SK-N-SH treated with all-trans-retinoic acid at 6 μM for 48 hours (cell line): ENCODE measurements at regions not wholly inside any gene's neighbourhood (a gene's known extent, or its start where the extent isn't known, plus 50 kb on each side); places are given as distances from the start of the nearest gene placed in this dataset.

Experiments
- ATAC-seq: fragments of 200-7000 bp; cut with Tn5 transposase; 3 replicates; pipeline ENCODE4 v1.9.1; 2020; ENCODE audit warnings: mild to moderate bottlenecking, moderate library complexity
- ARNTL ChIP-seq: fragments of 450-650 bp; formaldehyde crosslinking; IDR thresholded peaks from 2 replicates; pipeline ENCODE4 v1.5.0; 2020; ENCODE audit warnings: low read depth, mild to moderate bottlenecking, moderate library complexity, borderline replicate concordance
- BACH2 ChIP-seq: fragments of 250-450 bp; sonication (Bioruptor Pico); IDR thresholded peaks from 2 replicates; pipeline ENCODE4 v1.9.0; 2021; ENCODE audit warnings: mild to moderate bottlenecking, borderline replicate concordance
- CREB5 ChIP-seq: fragments of 250-450 bp; sonication (Bioruptor Pico); IDR thresholded peaks from 2 replicates; pipeline ENCODE4 v1.5.1; 2020; ENCODE audit warnings: low read depth, mild to moderate bottlenecking, moderate library complexity
- CSRNP3 ChIP-seq: fragments of 250-450 bp; sonication (Bioruptor Pico); IDR thresholded peaks from 2 replicates; pipeline ENCODE4 v1.5.1; 2021; ENCODE audit warnings: mild to moderate bottlenecking, moderate library complexity
- ESRRG ChIP-seq: fragments of 250-450 bp; sonication (Bioruptor Pico); IDR thresholded peaks from 2 replicates; pipeline ENCODE4 v1.6.1; 2021; ENCODE audit warnings: mild to moderate bottlenecking
- GLIS3 ChIP-seq: fragments of 250-450 bp; sonication (Bioruptor Pico); IDR thresholded peaks from 2 replicates; pipeline ENCODE4 v1.5.0; 2020; ENCODE audit warnings: mild to moderate bottlenecking, moderate library complexity
- ISL1 ChIP-seq: fragments of 250-450 bp; sonication (Bioruptor Pico); IDR thresholded peaks from 2 replicates; pipeline ENCODE4 v2.1.2; 2022; ENCODE audit warnings: mild to moderate bottlenecking, moderate library complexity
- OSR1 ChIP-seq: fragments of 250-450 bp; sonication (Bioruptor Pico); IDR thresholded peaks from 2 replicates; pipeline ENCODE4 v1.8.0; 2022; ENCODE audit warnings: moderate library complexity, mild to moderate bottlenecking, inconsistent platforms
- PATZ1 ChIP-seq: fragments of 250-450 bp; sonication (Bioruptor Pico); IDR thresholded peaks from 2 replicates; pipeline ENCODE4 v1.8.0; 2020; ENCODE audit warnings: mild to moderate bottlenecking, moderate library complexity, borderline replicate concordance
- PPARA ChIP-seq: fragments of 250-450 bp; sonication (Bioruptor Pico); IDR thresholded peaks from 2 replicates; pipeline ENCODE4 v1.5.0; 2020; ENCODE audit warnings: mild to moderate bottlenecking, borderline replicate concordance
- RARB ChIP-seq: fragments of 250-450 bp; sonication (Bioruptor Pico); IDR thresholded peaks from 2 replicates; pipeline ENCODE4 v1.8.0; 2021; ENCODE audit warnings: mild to moderate bottlenecking, moderate library complexity
- SNAI2 ChIP-seq: fragments of 250-450 bp; sonication (Bioruptor Pico); IDR thresholded peaks from 2 replicates; pipeline ENCODE4 v1.5.0; 2020; ENCODE audit warnings: mild to moderate bottlenecking, moderate library complexity
- TOX ChIP-seq: fragments of 250-450 bp; sonication (Bioruptor Pico); IDR thresholded peaks from 2 replicates; pipeline ENCODE4 v1.8.0; 2021; ENCODE audit warnings: mild to moderate bottlenecking, moderate library complexity, borderline replicate concordance
- TSHZ2 ChIP-seq: fragments of 250-450 bp; sonication (Bioruptor Pico); IDR thresholded peaks from 2 replicates; pipeline ENCODE4 v1.5.0; 2020; ENCODE audit warnings: mild to moderate bottlenecking, moderate library complexity
- ZC3H10 ChIP-seq: fragments of 250-450 bp; sonication (Bioruptor Pico); IDR thresholded peaks from 2 replicates; pipeline ENCODE4 v1.5.1; 2021; ENCODE audit warnings: mild to moderate bottlenecking, moderate library complexity
- ZFP3 ChIP-seq: fragments of 250-450 bp; sonication (Bioruptor Pico); IDR thresholded peaks from 2 replicates; pipeline ENCODE4 v1.5.0; 2020; ENCODE audit warnings: mild to moderate bottlenecking, moderate library complexity
- ZFP30 ChIP-seq: fragments of 450-650 bp; formaldehyde crosslinking; IDR thresholded peaks from 2 replicates; pipeline ENCODE4 v1.5.0; 2022; ENCODE audit warnings: mild to moderate bottlenecking, moderate library complexity
- ZNF565 ChIP-seq: fragments of 450-650 bp; formaldehyde crosslinking; conservative IDR thresholded peaks from 2 replicates; pipeline ENCODE4 v1.5.0; 2020; ENCODE audit warnings: low read depth, mild to moderate bottlenecking, moderate library complexity
- ZNF70 ChIP-seq: fragments of 450-650 bp; formaldehyde crosslinking; IDR thresholded peaks from 2 replicates; pipeline ENCODE4 v1.5.0; 2020; ENCODE audit warnings: mild to moderate bottlenecking, moderate library complexity
- ZNF8 ChIP-seq: fragments of 450-650 bp; formaldehyde crosslinking; IDR thresholded peaks from 2 replicates; pipeline ENCODE4 v1.5.0; 2020; ENCODE audit warnings: mild to moderate bottlenecking, moderate library complexity
- TF ChIP-seq, protein P1 (sequence below): fragments of 250-450 bp; sonication (Bioruptor Pico); IDR thresholded peaks from 2 replicates; pipeline ENCODE4 v1.8.0; 2021; ENCODE audit warnings: low read depth, mild to moderate bottlenecking, moderate library complexity, borderline replicate concordance

DNA sequence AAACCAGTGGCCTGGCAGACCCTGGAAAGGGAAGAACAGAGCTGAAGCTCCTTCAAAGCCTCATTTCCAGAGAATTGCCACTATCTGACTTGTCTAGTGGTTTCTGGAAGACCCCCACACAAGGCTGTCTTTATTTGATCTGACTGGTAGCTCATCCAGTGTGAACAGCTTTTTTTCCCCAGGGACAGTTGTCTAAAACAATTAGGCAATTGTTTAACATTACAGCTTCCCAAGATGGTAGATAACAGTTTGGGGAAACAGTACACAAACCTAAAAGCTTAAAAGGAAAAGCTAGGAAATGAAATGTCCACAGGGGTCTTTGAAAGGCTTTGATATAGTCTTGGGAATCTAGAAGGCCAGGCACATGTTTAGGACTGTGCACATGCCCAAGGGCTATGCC lies 203.4 kb upstream of the CTBP2 start:
- TF ChIP-seq BACH2, result no peak
- no peak for TF ChIP-seq ARNTL (CRISPR knock-in tag)
- no peak for TF ChIP-seq ZC3H10 (CRISPR knock-in tag)
- TF ChIP-seq SNAI2 (CRISPR knock-in tag), result no peak
- no peak for TF ChIP-seq TOX (CRISPR knock-in tag)
- no peak for TF ChIP-seq CREB5 (CRISPR knock-in tag)
- no peak for TF ChIP-seq ZFP3
- TF ChIP-seq PATZ1 (CRISPR knock-in tag), result no peak
- no peak for TF ChIP-seq PPARA (CRISPR knock-in tag)
- TF ChIP-seq RARB, result no peak
- TF ChIP-seq OSR1 (CRISPR knock-in tag), result no peak
- no peak for TF ChIP-seq CSRNP3 (CRISPR knock-in tag)
- no peak for TF ChIP-seq TSHZ2 (CRISPR knock-in tag)
- TF ChIP-seq, protein P1, sequence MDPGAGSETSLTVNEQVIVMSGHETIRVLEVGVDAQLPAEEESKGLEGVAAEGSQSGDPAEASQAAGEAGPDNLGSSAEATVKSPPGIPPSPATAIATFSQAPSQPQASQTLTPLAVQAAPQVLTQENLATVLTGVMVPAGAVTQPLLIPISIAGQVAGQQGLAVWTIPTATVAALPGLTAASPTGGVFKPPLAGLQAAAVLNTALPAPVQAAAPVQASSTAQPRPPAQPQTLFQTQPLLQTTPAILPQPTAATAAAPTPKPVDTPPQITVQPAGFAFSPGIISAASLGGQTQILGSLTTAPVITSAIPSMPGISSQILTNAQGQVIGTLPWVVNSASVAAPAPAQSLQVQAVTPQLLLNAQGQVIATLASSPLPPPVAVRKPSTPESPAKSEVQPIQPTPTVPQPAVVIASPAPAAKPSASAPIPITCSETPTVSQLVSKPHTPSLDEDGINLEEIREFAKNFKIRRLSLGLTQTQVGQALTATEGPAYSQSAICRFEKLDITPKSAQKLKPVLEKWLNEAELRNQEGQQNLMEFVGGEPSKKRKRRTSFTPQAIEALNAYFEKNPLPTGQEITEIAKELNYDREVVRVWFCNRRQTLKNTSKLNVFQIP, result no peak
- no peak for TF ChIP-seq GLIS3 (CRISPR knock-in tag)
- no peak for ATAC-seq

- no peak for TF ChIP-seq SNAI2 (CRISPR knock-in tag)
- TF ChIP-seq GLIS3 (CRISPR knock-in tag), result no peak
- no peak for TF ChIP-seq ZNF70
- TF ChIP-seq ZFP3, result no peak
- no peak for TF ChIP-seq ZFP30 (CRISPR knock-in tag)
- no peak for ATAC-seq
These were observed 202.6 kb upstream of the CTBP2 start for GRCh38 chr10:125362950-125363349.

- ATAC-seq, result no peak
- TF ChIP-seq ZNF70 (no peak), CREB5 (CRISPR knock-in tag) (no peak), ZNF565 (CRISPR knock-in tag) (no peak), SNAI2 (CRISPR knock-in tag) (no peak), ARNTL (CRISPR knock-in tag) (no peak), PATZ1 (CRISPR knock-in tag) (no peak), GLIS3 (CRISPR knock-in tag) (no peak), ZNF8 (CRISPR knock-in tag) (no peak), ISL1 (CRISPR knock-in tag) (no peak), ESRRG (CRISPR knock-in tag) (no peak), CSRNP3 (CRISPR knock-in tag) (no peak)
These were observed 199.0 kb upstream of the CTBP2 start for GRCh38 chr10:125359401-125359800.
